ENCODE measurements at regions not wholly inside any gene's neighbourhood (a gene's known extent, or its start where the extent isn't known, plus 50 kb on each side); places are given as distances from the start of the nearest gene placed in this dataset.

GRCh38 chr5:155381654-155382053 lies 368.1 kb downstream of the KIF4B start:
- POLR2A ChIA-PET (ENCODE audit: unreplicated experiment): no interaction called here

More at GRCh38 chr5:155381654-155382053, 368.1 kb downstream of the KIF4B start:
- Histone ChIP-seq H2BK5ac (ENCODE audit: low read depth, low read length, poor library complexity, severe bottlenecking) (no peak overlapping the region), H3K79me1 (ENCODE audit: low read depth in 1 of 2, low read length in 2 of 2) (no peaks in the 10 kb centered on the region), H3K4me2 (ENCODE audit: low read depth, low read length) (no peak overlapping the region), H3K18ac (ENCODE audit: low read depth, low read length) (no peak overlapping the region), H2AK9ac (replicated peaks; ENCODE audit: low read depth, low read length, poor library complexity) (no peak overlapping the region), H3K4me1 (ENCODE audit: control insufficient read depth, insufficient read depth, low read length) (no peaks in the 10 kb centered on the region), H4K91ac (ENCODE audit: insufficient read depth, low read depth, low read length) (no peak overlapping the region), H3K27ac (ENCODE audit: insufficient read depth, low read length) (no peak overlapping the region), H4K20me1 (ENCODE audit: insufficient read depth, low read length) (no peaks in the 10 kb centered on the region), H2BK120ac (ENCODE audit: low read depth, low read length) (no peak overlapping the region), H3K14ac (replicated peaks; ENCODE audit: low read depth, low read length) (no peak overlapping the region), H2AK5ac (ENCODE audit: low read depth, low read length) (no peak overlapping the region), H3K36me3 (ENCODE audit: control insufficient read depth, insufficient read depth, low read length) (no peaks in the 10 kb centered on the region), H3K4me3 (ENCODE audit: insufficient read depth, low read depth, low read length) (no peak overlapping the region), H2BK20ac (ENCODE audit: low read depth, low read length) (no peak overlapping the region), H3K9ac (ENCODE audit: low read depth, low read length) (no peak overlapping the region), H2AFZ (replicated peaks; ENCODE audit: low read length, poor library complexity) (no peak overlapping the region), H4K8ac (ENCODE audit: low read depth in 2 of 2, low read length in 2 of 2) (no peak overlapping the region), H3K23ac (ENCODE audit: low read depth, low read length) (no peak overlapping the region), H2BK15ac (ENCODE audit: low read depth, low read length) (no peak overlapping the region), H3K56ac (ENCODE audit: extremely low read depth, insufficient read depth, low read length) (no peak overlapping the region), H3K9me1 (ENCODE audit: insufficient read depth, low read length) (no peaks in the 10 kb centered on the region), H3K4ac (ENCODE audit: low read depth, low read length) (no peak overlapping the region), H3K9me3 (ENCODE audit: control insufficient read depth, insufficient read depth, low read length) (peaks cover 7% of the 10 kb centered on the region), H4K5ac (ENCODE audit: low read depth, low read length) (no peak overlapping the region), H3K27me3 (ENCODE audit: control insufficient read depth, insufficient read depth, low read length) (no peaks in the 10 kb centered on the region)
- BruUV-seq (replicated peaks): no TSS peak
- dilution Hi-C loops (cut with HindIII; ENCODE audit: low sequenced_read_pairs, unreplicated experiment): no loop called here
- CTCF ChIA-PET: interaction anchor here (0.7 kb wide), 1 partner anchor 1973 kb away, joined by 3 read pairs; no protein-coding TSS in a partner anchor
- ATAC-seq (ENCODE audit: low read depth): no peak
- TF ChIP-seq FOS (IDR thresholded peaks at IDR 0.05; ENCODE audit: low read depth, low read length) (no peak), POLR2A (IDR thresholded peaks at IDR 0.05; ENCODE audit: low read depth, low read length) (no peak), ELK1 (IDR thresholded peaks at IDR 0.05; ENCODE audit: borderline replicate concordance, low read depth, low read length) (no peak), MXI1 (IDR thresholded peaks at IDR 0.05; ENCODE audit: borderline replicate concordance, low read depth, low read length) (no peak), NFE2L2 (IDR thresholded peaks at IDR 0.05; ENCODE audit: low read depth, low read length) (no peak), MAFK (IDR thresholded peaks at IDR 0.05; ENCODE audit: low read depth, low read length) (no peak), RCOR1 (IDR thresholded peaks at IDR 0.05; ENCODE audit: insufficient replicate concordance, low read length) (no peak), RFX5 (IDR thresholded peaks at IDR 0.05; ENCODE audit: low read depth, low read length) (no peak), CTCF (conservative IDR thresholded peaks at IDR 0.05; ENCODE audit: low read depth, low read length) (no peak), SMC3 (IDR thresholded peaks at IDR 0.05; ENCODE audit: low read depth, low read length) (no peak), MAZ (IDR thresholded peaks at IDR 0.05; ENCODE audit: borderline replicate concordance, low read depth, low read length) (no peak), CEBPB (IDR thresholded peaks at IDR 0.05; ENCODE audit: low read depth, low read length) (no peak), CHD1 (IDR thresholded peaks at IDR 0.05; ENCODE audit: low read depth, low read length) (no peak), USF2 (IDR thresholded peaks at IDR 0.05; ENCODE audit: low read depth, low read length) (no peak), RAD21 (IDR thresholded peaks at IDR 0.05; ENCODE audit: low read length) (no peak), BHLHE40 (IDR thresholded peaks at IDR 0.05; ENCODE audit: low read depth, low read length) (no peak)
- DNase-seq: no peak
- intact Hi-C loops (cut with micrococcal nuclease): no loop called here
- in situ Hi-C loops (cut with MboI; ENCODE audit: low sequenced_read_pairs): no loop called here
